GM19025 (cell line): ENCODE measurements at regions not wholly inside any gene's neighbourhood (a gene's known extent, or its start where the extent isn't known, plus 50 kb on each side); places are given as distances from the start of the nearest gene placed in this dataset.
"Not testable (repeated sequence)": the region's sequence is repeated elsewhere in the genome, so short reads cannot be mapped to it uniquely, and the experiment has no call there.

ENCODE experiments used
- ATAC-seq: cut with Tn5 transposase; IDR thresholded peaks from one replicate; pipeline ENCODE4 v1.9.1; 2021; ENCODE audit warnings: mild to moderate bottlenecking, low read depth, moderate library complexity; ENCODE audit not compliant: unreplicated experiment

DNA sequence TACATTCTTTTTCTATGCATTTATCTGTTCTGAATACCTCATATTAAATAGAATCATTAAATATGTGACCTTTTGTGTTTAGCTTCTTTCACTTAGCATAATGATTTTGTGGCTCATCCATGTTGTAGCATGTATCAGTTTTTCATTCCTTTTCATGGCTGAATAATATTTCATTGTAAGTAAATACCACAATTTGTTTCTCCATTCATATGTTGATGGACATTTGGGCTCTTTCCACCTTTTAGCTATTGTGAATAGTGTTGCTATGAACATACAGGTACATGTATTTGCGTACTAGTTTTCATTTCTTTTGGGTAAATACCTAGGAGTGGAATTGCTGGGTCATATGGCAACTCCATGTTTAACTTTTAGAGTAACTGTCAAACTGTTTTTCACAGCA lies 85.1 kb downstream of the GNL3L start:
- no peak for ATAC-seq

GRCh38 chrX:54633641-54634040 lies 103.6 kb downstream of the GNL3L start:
- ATAC-seq, result no peak

- no peak for ATAC-seq
Measured at GRCh38 chrX:54639018-54639345, 109.0 kb downstream of the GNL3L start.

DNA sequence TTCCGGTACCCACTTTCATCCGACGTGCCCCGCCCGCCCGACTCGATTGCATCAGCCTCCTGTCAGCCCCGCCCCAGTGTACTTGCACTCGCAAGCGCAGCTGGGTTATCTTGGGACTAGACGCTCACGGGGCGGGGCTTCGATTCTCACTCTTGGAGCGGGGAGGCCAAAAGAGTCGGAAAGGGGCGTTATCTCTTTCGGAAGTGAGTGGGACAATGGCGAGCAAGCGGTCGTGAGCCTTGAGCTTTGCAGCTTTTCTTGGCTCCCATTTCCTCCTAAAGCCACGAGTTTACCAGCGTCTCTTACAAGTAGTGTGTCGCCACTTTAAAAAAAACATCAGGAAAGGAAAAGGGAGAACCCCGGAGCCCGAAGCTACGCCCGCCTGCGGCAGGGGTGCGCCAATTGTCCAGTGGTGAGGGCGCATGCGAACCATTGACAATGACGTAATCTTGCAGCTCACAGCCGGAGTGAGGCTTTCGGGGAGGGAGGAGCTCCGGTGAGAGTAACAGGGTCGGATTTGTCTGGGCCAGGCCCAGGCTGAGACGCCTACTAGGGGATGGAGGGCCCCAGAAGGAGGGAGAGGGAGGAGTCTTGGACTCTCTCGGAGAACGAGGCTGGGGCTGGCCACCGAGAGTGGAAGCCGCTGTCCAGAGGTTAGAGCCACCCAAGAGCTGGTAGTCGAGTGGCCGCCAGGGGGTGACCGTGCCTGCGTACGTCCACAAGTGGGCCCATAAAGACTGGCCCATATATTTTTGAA lies 109.5 kb downstream of the GNL3L start:
- peak; percentile 92 for ATAC-seq

DNA sequence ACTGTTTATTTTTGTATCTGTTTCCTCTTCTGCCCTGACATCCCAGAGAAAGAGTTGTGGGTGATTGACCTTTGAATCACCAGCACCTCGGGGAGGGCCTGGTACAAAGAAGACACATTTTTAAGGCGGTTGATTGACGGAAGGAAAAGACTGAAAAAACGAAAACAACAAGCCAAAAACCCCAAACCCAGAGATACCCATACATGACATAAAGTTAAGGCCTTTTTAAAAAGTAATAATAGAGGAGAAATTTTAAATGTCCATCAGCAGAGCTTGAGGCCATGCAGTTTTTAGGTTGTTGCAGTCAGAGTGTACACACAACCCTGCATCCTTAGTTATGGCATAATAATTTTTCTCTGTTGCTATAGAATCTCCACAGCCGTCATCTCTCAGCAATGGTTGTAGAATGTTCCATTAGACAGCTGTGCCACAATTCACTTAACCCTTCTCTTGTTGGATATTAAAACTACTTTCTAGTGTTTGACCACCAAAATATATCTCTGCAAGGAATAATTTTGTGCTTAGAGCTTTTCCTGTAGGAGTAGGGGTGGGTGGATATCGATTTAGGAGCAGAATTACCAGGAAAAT lies 110.2 kb downstream of the GNL3L start:
- no peak for ATAC-seq

GRCh38 chrX:54640736-54641135 lies 110.7 kb downstream of the GNL3L start:
- no peak for ATAC-seq

DNA sequence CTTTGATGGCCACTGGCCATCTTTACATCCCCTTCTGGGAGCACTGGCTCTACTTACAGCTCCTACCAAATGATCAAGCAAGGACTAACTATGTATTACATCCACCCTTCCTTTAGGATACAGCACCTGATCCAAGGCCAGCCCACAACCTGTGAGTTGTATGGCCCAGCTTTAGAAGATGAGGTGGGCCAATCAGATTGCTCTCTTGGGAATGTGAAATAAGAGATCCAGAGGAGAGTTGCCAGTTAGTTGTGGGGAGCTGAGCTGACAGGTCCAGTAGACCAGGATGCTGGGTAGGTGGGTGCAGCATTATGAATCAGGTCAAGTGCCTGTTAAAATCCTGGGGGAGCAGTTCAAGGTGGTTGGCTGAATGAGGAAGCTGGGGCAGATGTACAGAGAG lies 111.5 kb downstream of the GNL3L start:
- ATAC-seq, result no peak

- not testable (repeated sequence) for ATAC-seq
Measured at GRCh38 chrX:54647607-54648006, 117.6 kb downstream of the GNL3L start.

- ATAC-seq, result no peak
Measured at GRCh38 chrX:54659547-54659946, 129.5 kb downstream of the GNL3L start.

GRCh38 chrX:54675762-54676161 lies 122.3 kb downstream of the ITIH6 start:
- ATAC-seq, result no peak

GRCh38 chrX:54695231-54695630 lies 102.8 kb downstream of the ITIH6 start:
- no peak for ATAC-seq

GRCh38 chrX:54695816-54696487 lies 102.1 kb downstream of the ITIH6 start:
- peak; percentile 96 for ATAC-seq
